ENCODE measurements at regions not wholly inside any gene's neighbourhood (a gene's known extent, or its start where the extent isn't known, plus 50 kb on each side); places are given as distances from the start of the nearest gene placed in this dataset.

- no peak for DNase-seq (ENCODE audit: low read depth)
- Histone ChIP-seq H3K4me3 (ENCODE audit: low read length) (no peak overlapping the region), H3K36me3 (ENCODE audit: control insufficient read depth, insufficient read depth, low read length, severe bottlenecking) (no peaks in the 10 kb centered on the region), H3K9me3 (ENCODE audit: control insufficient read depth, low read length) (peaks cover 5% of the 10 kb centered on the region), H3K9ac (ENCODE audit: low read length) (no peak overlapping the region), H3K27me3 (replicated peaks; ENCODE audit: control insufficient read depth, insufficient read depth, low read length) (peaks cover 10% of the 10 kb centered on the region), H3K4me1 (ENCODE audit: control insufficient read depth, insufficient read depth, low read length) (no peaks in the 10 kb centered on the region)
Measured at GRCh38 chr11:13837286-13837685, 125.2 kb upstream of the SPON1 start.

DNA sequence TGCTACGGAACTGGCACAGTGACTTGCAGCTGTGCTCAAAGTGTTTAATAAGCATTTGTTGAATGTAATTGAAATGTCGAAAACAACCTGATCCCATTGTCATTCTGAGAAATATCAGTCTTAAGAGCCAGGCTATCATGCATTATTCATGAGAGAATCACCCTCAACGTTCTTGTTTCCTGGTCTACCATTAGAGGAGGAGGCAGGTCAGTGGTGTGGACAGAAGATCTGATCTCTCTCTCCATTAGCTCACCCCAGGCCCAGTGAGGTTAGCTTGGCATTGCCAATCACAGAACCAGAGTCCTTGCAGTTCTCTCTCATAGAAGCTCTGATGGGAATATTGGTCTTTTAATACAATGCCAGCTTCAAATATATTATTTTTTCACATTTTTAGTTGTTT is 121.1 kb upstream of the SPON1 start:
- no peak overlapping the region for H3K9ac ChIP-seq (ENCODE audit: low read length)
- no peaks in the 10 kb centered on the region for H3K9me3 ChIP-seq (ENCODE audit: control insufficient read depth, low read length)
- DNase-seq (ENCODE audit: low read depth): no peak
- H3K36me3 ChIP-seq (ENCODE audit: control insufficient read depth, insufficient read depth, low read length, severe bottlenecking): no peaks in the 10 kb centered on the region
- H3K4me3 ChIP-seq (ENCODE audit: low read length): no peak overlapping the region
- H3K27me3 ChIP-seq (replicated peaks; ENCODE audit: control insufficient read depth, insufficient read depth, low read length): peaks cover 13% of the 10 kb centered on the region
- no peaks in the 10 kb centered on the region for H3K4me1 ChIP-seq (ENCODE audit: control insufficient read depth, insufficient read depth, low read length)

GRCh38 chr11:13848031-13848430 is 114.5 kb upstream of the SPON1 start:
- H3K9me3 ChIP-seq (ENCODE audit: control insufficient read depth, low read length): no peaks in the 10 kb centered on the region
- peaks cover 7% of the 10 kb centered on the region for H3K4me1 ChIP-seq (ENCODE audit: control insufficient read depth, insufficient read depth, low read length)
- H3K36me3 ChIP-seq (ENCODE audit: control insufficient read depth, insufficient read depth, low read length, severe bottlenecking): no peaks in the 10 kb centered on the region
- no peak overlapping the region for H3K9ac ChIP-seq (ENCODE audit: low read length)
- H3K27me3 ChIP-seq (replicated peaks; ENCODE audit: control insufficient read depth, insufficient read depth, low read length): no peaks in the 10 kb centered on the region
- DNase-seq (ENCODE audit: low read depth): no peak
- H3K4me3 ChIP-seq (ENCODE audit: low read length): no peak overlapping the region

DNA sequence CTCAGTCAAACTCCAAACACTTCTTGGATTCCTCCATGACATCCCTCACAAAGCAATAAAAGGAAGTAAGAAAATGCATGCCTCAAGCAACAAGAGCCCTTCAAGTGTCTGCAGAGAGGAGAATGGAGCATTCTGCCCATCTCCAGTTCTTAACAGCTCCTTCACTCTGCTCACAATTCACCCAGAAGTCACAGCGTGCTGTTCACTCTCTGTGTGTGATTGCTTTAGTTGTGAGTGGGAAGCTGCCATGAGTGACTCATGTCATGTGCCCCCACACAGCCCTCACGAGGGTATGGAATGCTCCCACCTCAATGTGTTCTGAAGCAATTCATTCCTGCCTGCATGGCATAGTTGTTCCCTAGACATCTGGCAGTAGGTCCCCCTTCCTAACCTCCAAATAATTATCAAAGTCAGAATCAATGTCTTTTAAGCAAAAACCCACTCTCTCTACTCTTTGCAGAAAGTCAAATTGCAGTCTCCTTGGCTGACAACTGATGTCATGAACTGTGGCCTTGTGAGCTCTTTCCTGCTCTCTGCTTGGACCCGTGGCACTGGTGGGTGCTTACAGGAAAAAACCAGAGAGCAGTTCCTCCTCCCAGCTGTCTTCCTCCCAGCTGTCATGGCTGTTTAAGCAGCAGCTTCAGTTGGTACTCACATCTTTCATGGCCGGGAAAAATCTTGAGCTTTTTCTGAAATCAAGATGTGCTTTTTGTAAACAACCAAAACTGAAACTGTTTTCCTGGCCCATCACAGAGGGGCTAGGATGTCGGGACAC is 112.1 kb upstream of the SPON1 start:
- Histone ChIP-seq H3K36me3 (ENCODE audit: control insufficient read depth, insufficient read depth, low read length, severe bottlenecking) (no peaks in the 10 kb centered on the region), H3K9ac (ENCODE audit: low read length) (no peak overlapping the region), H3K27me3 (replicated peaks; ENCODE audit: control insufficient read depth, insufficient read depth, low read length) (peaks cover 17% of the 10 kb centered on the region), H3K4me1 (ENCODE audit: control insufficient read depth, insufficient read depth, low read length) (peaks cover 7% of the 10 kb centered on the region), H3K4me3 (ENCODE audit: low read length) (no peak overlapping the region), H3K9me3 (ENCODE audit: control insufficient read depth, low read length) (no peaks in the 10 kb centered on the region)
- no peak for DNase-seq (ENCODE audit: low read depth)

DNA sequence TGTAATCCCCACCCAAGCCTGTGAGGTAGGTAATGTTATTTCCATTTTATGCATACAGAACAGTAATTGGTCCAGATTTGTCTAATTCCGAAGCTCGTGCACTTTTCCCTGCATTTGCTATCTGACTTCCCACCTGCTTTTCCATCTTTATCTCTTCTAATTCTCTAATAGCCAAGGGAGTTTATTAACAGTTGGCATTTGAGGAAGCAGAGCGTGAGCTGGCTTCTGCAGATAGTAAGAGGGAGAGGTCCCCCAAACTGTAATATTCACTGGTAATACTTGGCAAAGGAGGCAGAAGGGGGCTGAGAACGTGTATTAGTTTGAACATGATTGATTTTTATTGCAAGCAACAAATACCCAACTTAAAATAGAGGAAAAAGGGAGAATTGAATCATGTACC is 110.8 kb upstream of the SPON1 start:
- peaks cover 23% of the 10 kb centered on the region for H3K27me3 ChIP-seq (replicated peaks; ENCODE audit: control insufficient read depth, insufficient read depth, low read length)
- H3K4me1 ChIP-seq (ENCODE audit: control insufficient read depth, insufficient read depth, low read length): peaks cover 7% of the 10 kb centered on the region
- no peaks in the 10 kb centered on the region for H3K36me3 ChIP-seq (ENCODE audit: control insufficient read depth, insufficient read depth, low read length, severe bottlenecking)
- H3K9me3 ChIP-seq (ENCODE audit: control insufficient read depth, low read length): no peaks in the 10 kb centered on the region
- H3K4me3 ChIP-seq (ENCODE audit: low read length): no peak overlapping the region
- no peak overlapping the region for H3K9ac ChIP-seq (ENCODE audit: low read length)
- no peak for DNase-seq (ENCODE audit: low read depth)

DNA sequence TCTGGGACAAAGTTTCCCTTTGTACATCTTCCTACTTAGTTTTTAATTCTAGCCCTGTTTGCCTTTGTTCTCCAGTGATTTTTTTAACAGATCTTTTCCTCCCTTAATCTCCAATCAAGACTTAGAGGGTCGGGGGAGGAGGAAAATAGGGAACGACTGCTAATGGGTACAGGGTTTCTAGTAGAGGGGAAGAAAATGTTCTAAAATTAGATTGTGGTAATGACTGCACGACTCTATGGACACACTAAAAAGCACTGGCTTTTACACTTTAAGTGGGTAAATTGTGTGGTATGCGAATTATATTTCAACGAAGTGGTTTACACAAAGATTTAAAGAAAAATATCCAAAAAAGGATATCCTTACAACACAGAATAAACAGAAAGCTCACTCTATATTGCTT is 110.0 kb upstream of the SPON1 start:
- Histone ChIP-seq H3K9ac (ENCODE audit: low read length) (no peak overlapping the region), H3K4me3 (ENCODE audit: low read length) (no peak overlapping the region), H3K36me3 (ENCODE audit: control insufficient read depth, insufficient read depth, low read length, severe bottlenecking) (no peaks in the 10 kb centered on the region), H3K4me1 (ENCODE audit: control insufficient read depth, insufficient read depth, low read length) (peaks cover 7% of the 10 kb centered on the region), H3K27me3 (replicated peaks; ENCODE audit: control insufficient read depth, insufficient read depth, low read length) (peaks cover 31% of the 10 kb centered on the region), H3K9me3 (ENCODE audit: control insufficient read depth, low read length) (no peaks in the 10 kb centered on the region)
- no peak for DNase-seq (ENCODE audit: low read depth)

- DNase-seq (ENCODE audit: low read depth): no peak
- Histone ChIP-seq H3K4me3 (ENCODE audit: low read length) (no peak overlapping the region), H3K36me3 (ENCODE audit: control insufficient read depth, insufficient read depth, low read length, severe bottlenecking) (no peaks in the 10 kb centered on the region), H3K27me3 (replicated peaks; ENCODE audit: control insufficient read depth, insufficient read depth, low read length) (peaks cover 55% of the 10 kb centered on the region), H3K4me1 (ENCODE audit: control insufficient read depth, insufficient read depth, low read length) (no peaks in the 10 kb centered on the region), H3K9ac (ENCODE audit: low read length) (no peak overlapping the region), H3K9me3 (ENCODE audit: control insufficient read depth, low read length) (peaks cover 5% of the 10 kb centered on the region)
Measured at GRCh38 chr11:13857828-13858227, 104.7 kb upstream of the SPON1 start.

GRCh38 chr11:13859892-13860291 is 102.6 kb upstream of the SPON1 start:
- H3K36me3 ChIP-seq (ENCODE audit: control insufficient read depth, insufficient read depth, low read length, severe bottlenecking): no peaks in the 10 kb centered on the region
- H3K9me3 ChIP-seq (ENCODE audit: control insufficient read depth, low read length): peaks cover 5% of the 10 kb centered on the region
- H3K4me3 ChIP-seq (ENCODE audit: low read length): no peak overlapping the region
- peaks cover 48% of the 10 kb centered on the region for H3K27me3 ChIP-seq (replicated peaks; ENCODE audit: control insufficient read depth, insufficient read depth, low read length)
- H3K9ac ChIP-seq (ENCODE audit: low read length): no peak overlapping the region
- DNase-seq (ENCODE audit: low read depth): no peak
- no peaks in the 10 kb centered on the region for H3K4me1 ChIP-seq (ENCODE audit: control insufficient read depth, insufficient read depth, low read length)

GRCh38 chr11:13861411-13861810 is 101.1 kb upstream of the SPON1 start:
- Histone ChIP-seq H3K4me3 (ENCODE audit: low read length) (no peak overlapping the region), H3K9me3 (ENCODE audit: control insufficient read depth, low read length) (peaks cover 5% of the 10 kb centered on the region)
- no peak for DNase-seq (ENCODE audit: low read depth)

GRCh38 chr11:13862845-13863392 is 99.6 kb upstream of the SPON1 start:
- peaks cover 27% of the 10 kb centered on the region for H3K27me3 ChIP-seq (replicated peaks; ENCODE audit: control insufficient read depth, insufficient read depth, low read length)
- no peaks in the 10 kb centered on the region for H3K36me3 ChIP-seq (ENCODE audit: control insufficient read depth, insufficient read depth, low read length, severe bottlenecking)
- H3K4me3 ChIP-seq (ENCODE audit: low read length): no peak overlapping the region
- DNase-seq (ENCODE audit: low read depth): peak; percentile 8
- peaks cover 5% of the 10 kb centered on the region for H3K9me3 ChIP-seq (ENCODE audit: control insufficient read depth, low read length)
- no peaks in the 10 kb centered on the region for H3K4me1 ChIP-seq (ENCODE audit: control insufficient read depth, insufficient read depth, low read length)
- no peak overlapping the region for H3K9ac ChIP-seq (ENCODE audit: low read length)

More at GRCh38 chr11:13861411-13861810, 101.1 kb upstream of the SPON1 start:
- Histone ChIP-seq H3K4me1 (ENCODE audit: control insufficient read depth, insufficient read depth, low read length) (no peaks in the 10 kb centered on the region), H3K9ac (ENCODE audit: low read length) (no peak overlapping the region), H3K27me3 (replicated peaks; ENCODE audit: control insufficient read depth, insufficient read depth, low read length) (peaks cover 39% of the 10 kb centered on the region), H3K36me3 (ENCODE audit: control insufficient read depth, insufficient read depth, low read length, severe bottlenecking) (no peaks in the 10 kb centered on the region)

DNA sequence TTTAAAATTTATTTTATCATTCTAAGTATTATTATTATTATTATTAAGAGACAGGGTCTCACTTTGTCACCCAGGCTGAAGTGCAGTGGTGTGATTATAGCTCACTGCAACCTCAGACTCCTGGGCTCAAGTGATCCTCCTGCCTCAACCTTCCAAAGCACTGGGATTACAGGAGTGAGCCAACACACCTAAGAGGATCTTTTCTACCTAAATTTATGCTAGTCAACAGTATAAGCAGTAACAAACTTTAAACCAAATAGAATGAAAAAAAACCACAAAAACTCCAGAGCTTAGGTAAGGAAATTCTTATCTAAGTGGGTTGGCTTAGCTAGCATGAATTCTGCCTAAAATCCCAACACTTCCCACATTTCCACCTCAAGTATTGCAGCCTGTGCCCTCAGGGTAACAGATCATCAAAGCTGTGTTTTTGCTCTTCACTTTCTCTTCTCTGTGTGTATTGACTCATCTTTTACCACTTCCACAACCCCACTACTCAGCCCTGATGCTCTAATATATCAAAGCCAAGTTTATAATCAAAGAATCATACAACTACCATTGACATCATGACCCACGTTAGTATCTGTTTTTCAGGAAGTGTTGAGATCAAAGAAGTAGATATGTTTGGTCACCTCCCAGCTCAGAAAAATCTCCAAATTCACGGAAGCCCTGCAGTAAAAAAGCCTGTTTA is 93.7 kb upstream of the SPON1 start:
- no peak for DNase-seq (ENCODE audit: low read depth)
- Histone ChIP-seq H3K27me3 (replicated peaks; ENCODE audit: control insufficient read depth, insufficient read depth, low read length) (peaks cover 11% of the 10 kb centered on the region), H3K9ac (ENCODE audit: low read length) (no peak overlapping the region), H3K4me3 (ENCODE audit: low read length) (no peak overlapping the region), H3K36me3 (ENCODE audit: control insufficient read depth, insufficient read depth, low read length, severe bottlenecking) (no peaks in the 10 kb centered on the region), H3K9me3 (ENCODE audit: control insufficient read depth, low read length) (no peaks in the 10 kb centered on the region), H3K4me1 (ENCODE audit: control insufficient read depth, insufficient read depth, low read length) (peaks cover 6% of the 10 kb centered on the region)

All from adipocyte (in vitro differentiated cells).